NCI-H446 (cell line): ENCODE measurements at regions not wholly inside any gene's neighbourhood (a gene's known extent, or its start where the extent isn't known, plus 50 kb on each side); places are given as distances from the start of the nearest gene placed in this dataset.
"Not testable (repeated sequence)": the region's sequence is repeated elsewhere in the genome, so short reads cannot be mapped to it uniquely, and the experiment has no call there.

Source experiments
- DNase-seq, 2 experiments: peaks; one replicate each; lab custom pipeline; 2025; lab: John Stamatoyannopoulos, UW

- no peak for DNase-seq
Measured at GRCh38 chr17:71780596-71780995, 340.2 kb upstream of the SOX9 start.

- DNase-seq, result not testable (repeated sequence)
Measured at GRCh38 chr17:71782021-71782420, 338.8 kb upstream of the SOX9 start.

GRCh38 chr17:71790791-71791190, 330.0 kb upstream of the SOX9 start:
- DNase-seq, result no peak

- DNase-seq, result no peak
Measured at GRCh38 chr17:71791311-71791710, 329.5 kb upstream of the SOX9 start.

- DNase-seq, result no peak
Measured at GRCh38 chr17:71792966-71793365, 327.9 kb upstream of the SOX9 start.

- DNase-seq, result no peak
Measured at GRCh38 chr17:71793518-71793917, 327.3 kb upstream of the SOX9 start.

GRCh38 chr17:71798701-71799100, 322.1 kb upstream of the SOX9 start:
- no peak for DNase-seq

GRCh38 chr17:71799657-71800056, 321.2 kb upstream of the SOX9 start:
- no peak for DNase-seq

GRCh38 chr17:71801301-71801700, 319.5 kb upstream of the SOX9 start:
- DNase-seq, result peak in 1 of 2 experiments; percentile 60

GRCh38 chr17:71802663-71803062, 318.2 kb upstream of the SOX9 start:
- DNase-seq, result no peak

GRCh38 chr17:71803656-71804284, 317.1 kb upstream of the SOX9 start:
- no peak for DNase-seq

- no peak for DNase-seq
Measured at GRCh38 chr17:71809537-71809936, 311.3 kb upstream of the SOX9 start.

- DNase-seq, result not testable (repeated sequence)
Measured at GRCh38 chr17:71813861-71814260, 307.0 kb upstream of the SOX9 start.

- DNase-seq, result no peak
Measured at GRCh38 chr17:71821511-71821910, 299.3 kb upstream of the SOX9 start.

GRCh38 chr17:71824671-71825070, 296.1 kb upstream of the SOX9 start:
- no peak for DNase-seq

GRCh38 chr17:71825687-71826086, 295.1 kb upstream of the SOX9 start:
- DNase-seq, result no peak

GRCh38 chr17:71828182-71828596, 292.6 kb upstream of the SOX9 start:
- peak; percentile 37 to 52 for DNase-seq

- no peak for DNase-seq
Measured at GRCh38 chr17:71830866-71831265, 290.0 kb upstream of the SOX9 start.

- no peak for DNase-seq
Measured at GRCh38 chr17:71842986-71843385, 277.8 kb upstream of the SOX9 start.

GRCh38 chr17:71845337-71845736, 275.5 kb upstream of the SOX9 start:
- no peak for DNase-seq

GRCh38 chr17:71846561-71847110, 274.2 kb upstream of the SOX9 start:
- DNase-seq, result peak; percentile 74 to 87

GRCh38 chr17:71849783-71850768, 270.7 kb upstream of the SOX9 start:
- no peak for DNase-seq

GRCh38 chr17:71850812-71851211, 270.0 kb upstream of the SOX9 start:
- no peak for DNase-seq
